IMR-90 (cell line): ENCODE measurements at regions not wholly inside any gene's neighbourhood (a gene's known extent, or its start where the extent isn't known, plus 50 kb on each side); places are given as distances from the start of the nearest gene placed in this dataset.
A peak's percentile ranks its signal among the peaks of the same experiment; 100 is the strongest.

Source experiments
- BHLHE40 ChIP-seq: fragments of 150-350 bp; IDR thresholded peaks from 2 replicates; pipeline ENCODE4 v1.6.1; 2016; ENCODE audit warnings: mild to moderate bottlenecking, low read depth, low read length
- CEBPB ChIP-seq: IDR thresholded peaks from 2 replicates; pipeline ENCODE4 v1.6.1; 2012; ENCODE audit warnings: low read depth, low read length, improper control_type of control experiment
- CTCF ChIP-seq: conservative IDR thresholded peaks from 2 replicates; pipeline ENCODE4 v1.5.1; 2012; ENCODE audit warnings: mild to moderate bottlenecking, low read depth, low read length, improper control_type of control experiment
- ELK1 ChIP-seq: fragments of 150-350 bp; IDR thresholded peaks from 2 replicates; pipeline ENCODE4 v1.6.1; 2016; ENCODE audit warnings: low read depth, mild to moderate bottlenecking, low read length, moderate library complexity, borderline replicate concordance
- MAFK ChIP-seq: IDR thresholded peaks from 2 replicates; pipeline ENCODE4 v1.6.1; 2012; ENCODE audit warnings: low read depth, low read length, improper control_type of control experiment
- MAZ ChIP-seq: IDR thresholded peaks from 2 replicates; pipeline ENCODE4 v1.6.1; 2012; ENCODE audit warnings: low read depth, mild to moderate bottlenecking, low read length, improper control_type of control experiment, moderate library complexity, borderline replicate concordance
- MXI1 ChIP-seq: IDR thresholded peaks from 2 replicates; pipeline ENCODE4 v1.6.1; 2012; ENCODE audit warnings: low read depth, mild to moderate bottlenecking, low read length, moderate library complexity, borderline replicate concordance
- POLR2A ChIP-seq: IDR thresholded peaks from 2 replicates; pipeline ENCODE4 v1.6.1; 2012; ENCODE audit warnings: mild to moderate bottlenecking, low read depth, low read length
- RAD21 ChIP-seq: IDR thresholded peaks from 2 replicates; pipeline ENCODE4 v1.6.1; 2012; ENCODE audit warnings: low read length, improper control_type of control experiment
- RCOR1 ChIP-seq: IDR thresholded peaks from 2 replicates; pipeline ENCODE4 v1.6.1; 2012; ENCODE audit warnings: mild to moderate bottlenecking, low read length, improper control_type of control experiment; ENCODE audit not compliant: insufficient replicate concordance
- RFX5 ChIP-seq: IDR thresholded peaks from 2 replicates; pipeline ENCODE4 v1.8.0; 2012; ENCODE audit warnings: low read depth, mild to moderate bottlenecking, low read length, moderate library complexity
- USF2 ChIP-seq: fragments of 150-350 bp; IDR thresholded peaks from 2 replicates; pipeline ENCODE4 v1.6.1; 2017; ENCODE audit warnings: mild to moderate bottlenecking, antibody characterized with exemption, low read length, low read depth

- no peak for TF ChIP-seq POLR2A
- no peak for TF ChIP-seq CTCF
- TF ChIP-seq MAZ = no peak
- no peak for TF ChIP-seq ELK1
- TF ChIP-seq USF2 = no peak
- TF ChIP-seq MAFK = peak; percentile 47
- no peak for TF ChIP-seq MXI1
- no peak for TF ChIP-seq RAD21
- no peak for TF ChIP-seq RCOR1
- TF ChIP-seq RFX5 = no peak
- TF ChIP-seq BHLHE40 = no peak
- no peak for TF ChIP-seq CEBPB
These were observed 202.4 kb downstream of the SEC14L1 start for GRCh38 chr17:77343031-77343800.
